ENCODE measurements at regions not wholly inside any gene's neighbourhood (a gene's known extent, or its start where the extent isn't known, plus 50 kb on each side); places are given as distances from the start of the nearest gene placed in this dataset.

- no peak for TF ChIP-seq BACH2 (CRISPR knock-in tag; IDR thresholded peaks at IDR 0.05; ENCODE audit: borderline replicate concordance)
- ATAC-seq, result no peak
Measured at GRCh38 chr4:31702326-31702725, 982.2 kb downstream of the PCDH7 start.

- ATAC-seq, result no peak
- TF ChIP-seq RARB (CRISPR knock-in tag; IDR thresholded peaks at IDR 0.05), result no peak
- no peak for TF ChIP-seq ESRRG (CRISPR knock-in tag; IDR thresholded peaks at IDR 0.05)
- TF ChIP-seq POU6F1 (CRISPR knock-in tag; IDR thresholded peaks at IDR 0.05; ENCODE audit: borderline replicate concordance, low read depth), result no peak
- TF ChIP-seq ZNF70 (CRISPR knock-in tag; IDR thresholded peaks at IDR 0.05), result no peak
- no peak for TF ChIP-seq CREB5 (CRISPR knock-in tag; IDR thresholded peaks at IDR 0.05; ENCODE audit: low read depth)
- TF ChIP-seq PPARA (CRISPR knock-in tag; IDR thresholded peaks at IDR 0.05; ENCODE audit: borderline replicate concordance), result no peak
- no peak for TF ChIP-seq OSR1 (CRISPR knock-in tag; IDR thresholded peaks at IDR 0.05)
- no peak for TF ChIP-seq CSRNP3 (CRISPR knock-in tag; IDR thresholded peaks at IDR 0.05)
- TF ChIP-seq ZFP3 (CRISPR knock-in tag; IDR thresholded peaks at IDR 0.05), result no peak
- no peak for TF ChIP-seq PATZ1 (CRISPR knock-in tag; IDR thresholded peaks at IDR 0.05; ENCODE audit: borderline replicate concordance)
- TF ChIP-seq TCF4 (CRISPR knock-in tag; IDR thresholded peaks at IDR 0.05; ENCODE audit: borderline replicate concordance), result no peak
Measured at GRCh38 chr4:31714238-31714637, 994.1 kb downstream of the PCDH7 start.

GRCh38 chr4:31715302-31715701 lies 995.1 kb downstream of the PCDH7 start:
- ATAC-seq, result no peak
- no peak for TF ChIP-seq BACH2 (CRISPR knock-in tag; IDR thresholded peaks at IDR 0.05; ENCODE audit: borderline replicate concordance)
- TF ChIP-seq ZC3H10 (CRISPR knock-in tag; IDR thresholded peaks at IDR 0.05), result no peak
- no peak for TF ChIP-seq TCF4 (CRISPR knock-in tag; IDR thresholded peaks at IDR 0.05; ENCODE audit: borderline replicate concordance)
- no peak for TF ChIP-seq TOX (CRISPR knock-in tag; IDR thresholded peaks at IDR 0.05; ENCODE audit: borderline replicate concordance)
- TF ChIP-seq SNAI2 (CRISPR knock-in tag; IDR thresholded peaks at IDR 0.05), result no peak
- no peak for TF ChIP-seq PATZ1 (CRISPR knock-in tag; IDR thresholded peaks at IDR 0.05; ENCODE audit: borderline replicate concordance)
- no peak for TF ChIP-seq ISL1 (CRISPR knock-in tag; IDR thresholded peaks at IDR 0.05)
- TF ChIP-seq GLIS3 (CRISPR knock-in tag; IDR thresholded peaks at IDR 0.05), result no peak
- TF ChIP-seq ESRRG (CRISPR knock-in tag; IDR thresholded peaks at IDR 0.05), result no peak
- TF ChIP-seq ZNF565 (CRISPR knock-in tag; conservative IDR thresholded peaks at IDR 0.05; ENCODE audit: low read depth), result no peak
- TF ChIP-seq TSHZ2 (CRISPR knock-in tag; IDR thresholded peaks at IDR 0.05), result no peak
- TF ChIP-seq CREB5 (CRISPR knock-in tag; IDR thresholded peaks at IDR 0.05; ENCODE audit: low read depth), result no peak
- TF ChIP-seq PPARA (CRISPR knock-in tag; IDR thresholded peaks at IDR 0.05; ENCODE audit: borderline replicate concordance), result no peak
- no peak for TF ChIP-seq ZFP30 (CRISPR knock-in tag; IDR thresholded peaks at IDR 0.05)
- TF ChIP-seq CSDC2 (CRISPR knock-in tag; IDR thresholded peaks at IDR 0.05), result no peak
- TF ChIP-seq ZNF70 (CRISPR knock-in tag; IDR thresholded peaks at IDR 0.05), result no peak
- TF ChIP-seq ARNTL (CRISPR knock-in tag; IDR thresholded peaks at IDR 0.05; ENCODE audit: borderline replicate concordance, low read depth), result no peak
- TF ChIP-seq ZNF8 (CRISPR knock-in tag; IDR thresholded peaks at IDR 0.05), result no peak
- TF ChIP-seq CSRNP3 (CRISPR knock-in tag; IDR thresholded peaks at IDR 0.05), result no peak

Measured in SK-N-SH treated with all-trans-retinoic acid at 6 μM for 48 hours (cell line).